NB4 (cell line): ENCODE measurements at regions not wholly inside any gene's neighbourhood (a gene's known extent, or its start where the extent isn't known, plus 50 kb on each side); places are given as distances from the start of the nearest gene placed in this dataset.
"Not testable (repeated sequence)": the region's sequence is repeated elsewhere in the genome, so short reads cannot be mapped to it uniquely, and the experiment has no call there.

Source experiments
- DNase-seq: peaks from one replicate; pipeline ENCODE4 v3.0.0; 2010; ENCODE audit warnings: low read depth
- H3K4me3 ChIP-seq: one replicate; pipeline ENCODE4 v1.5.1; 2011; ENCODE audit warnings: mild to moderate bottlenecking, low read depth, low read length, moderate library complexity

DNA sequence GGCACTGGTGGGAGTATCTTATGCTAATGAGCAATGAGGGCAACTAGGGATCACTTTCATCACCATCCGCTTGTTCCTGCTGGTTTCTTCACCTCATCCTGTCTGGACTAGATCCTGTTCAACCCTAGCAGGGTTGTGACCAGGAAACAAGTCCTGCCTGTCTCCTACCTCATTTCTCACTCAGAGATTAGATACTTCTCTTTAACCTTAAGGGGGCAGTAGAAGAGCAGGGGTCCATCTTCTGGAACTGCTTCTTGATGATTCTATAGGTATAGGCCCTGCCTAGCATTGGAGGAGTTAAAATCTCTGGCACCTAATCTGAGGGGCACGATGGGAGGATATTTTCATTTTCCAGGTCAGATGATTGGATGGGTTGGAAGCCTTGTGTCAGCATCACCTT is 415.5 kb downstream of the TGIF2LX start:
- not testable (repeated sequence) for H3K4me3 ChIP-seq

DNA sequence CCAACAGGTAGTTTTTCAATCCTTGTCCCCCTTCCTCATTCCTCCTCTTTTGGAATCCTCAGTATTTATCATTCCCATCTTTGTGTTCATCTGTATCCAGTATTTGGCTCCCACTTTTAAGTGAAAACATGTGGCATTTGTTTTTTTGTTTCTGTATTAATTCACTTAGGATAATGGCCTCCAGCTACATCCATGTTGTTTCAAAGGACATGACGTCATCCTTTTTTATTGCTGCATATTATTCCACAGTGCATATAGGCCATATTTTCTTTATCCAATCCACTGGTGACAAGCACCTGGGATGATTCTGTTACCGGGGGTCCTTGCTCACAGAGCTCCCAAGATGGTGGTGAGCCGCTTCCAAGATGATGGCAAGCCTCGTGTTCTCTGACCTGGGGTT is 447.9 kb downstream of the TGIF2LX start:
- DNase-seq, H3K4me3 ChIP-seq: not testable (repeated sequence)

More for the DNA sequence above, 415.5 kb downstream of the TGIF2LX start:
- DNase-seq, result peak; percentile 0

DNA sequence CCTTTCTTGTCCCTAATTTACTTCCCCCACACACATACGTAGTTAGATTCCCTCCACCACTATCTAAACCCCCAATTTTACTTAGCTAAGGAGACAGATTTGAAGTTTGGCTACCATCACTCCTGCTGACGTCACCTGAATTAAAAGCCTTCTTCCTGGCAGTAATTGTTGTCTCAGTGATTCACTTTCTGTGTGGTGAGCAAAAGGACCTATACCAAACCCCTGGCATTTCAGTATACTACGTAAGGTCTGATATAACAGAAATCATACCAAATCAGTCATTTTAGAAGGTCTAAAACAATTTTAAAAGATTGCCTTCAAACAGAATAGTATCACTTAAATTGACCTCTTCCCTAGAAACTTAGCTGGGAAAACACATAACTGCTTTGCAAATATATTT is 476.3 kb downstream of the TGIF2LX start:
- not testable (repeated sequence) for H3K4me3 ChIP-seq

DNA sequence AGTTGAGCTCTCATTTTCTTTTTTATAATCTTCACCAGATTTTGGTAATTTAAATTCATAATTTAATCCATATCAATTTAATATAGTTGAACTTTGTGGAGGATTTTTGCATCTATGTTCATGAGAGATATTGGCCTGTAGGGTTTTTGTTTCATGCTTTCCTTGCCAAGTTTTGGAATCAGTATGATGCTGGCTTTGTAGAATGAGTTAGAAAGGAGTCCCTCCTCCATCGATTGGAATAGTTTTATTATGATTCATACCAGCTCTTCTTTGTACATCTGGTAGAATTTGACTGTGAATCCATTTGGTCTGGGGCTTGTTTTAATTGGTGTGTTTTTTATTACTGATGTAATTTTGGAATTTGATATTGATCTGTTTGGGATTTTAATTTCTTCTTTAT is 480.5 kb downstream of the TGIF2LX start:
- DNase-seq, H3K4me3 ChIP-seq: not testable (repeated sequence)

More for the DNA sequence above, 476.3 kb downstream of the TGIF2LX start:
- not testable (repeated sequence) for DNase-seq

DNA sequence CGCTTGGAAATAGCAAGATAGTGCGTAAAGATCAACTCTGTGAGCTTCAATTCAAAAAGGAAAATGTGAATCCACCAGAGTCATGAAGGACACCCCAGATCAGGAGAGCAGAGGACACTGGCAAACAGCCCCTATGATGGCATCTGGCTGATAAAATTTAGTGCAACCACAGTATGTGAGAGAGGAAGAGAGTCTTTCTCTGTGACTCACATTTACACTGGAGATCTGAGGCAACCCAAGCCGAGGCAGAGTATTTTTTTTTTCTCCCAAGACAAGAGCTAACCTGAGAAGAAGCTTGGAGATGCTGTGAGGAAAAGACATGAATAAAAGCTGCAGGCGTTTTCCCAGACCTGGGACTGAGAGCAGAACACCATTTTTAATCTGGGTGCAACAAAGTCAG is 482.2 kb downstream of the TGIF2LX start:
- H3K4me3 ChIP-seq, DNase-seq: not testable (repeated sequence)

DNA sequence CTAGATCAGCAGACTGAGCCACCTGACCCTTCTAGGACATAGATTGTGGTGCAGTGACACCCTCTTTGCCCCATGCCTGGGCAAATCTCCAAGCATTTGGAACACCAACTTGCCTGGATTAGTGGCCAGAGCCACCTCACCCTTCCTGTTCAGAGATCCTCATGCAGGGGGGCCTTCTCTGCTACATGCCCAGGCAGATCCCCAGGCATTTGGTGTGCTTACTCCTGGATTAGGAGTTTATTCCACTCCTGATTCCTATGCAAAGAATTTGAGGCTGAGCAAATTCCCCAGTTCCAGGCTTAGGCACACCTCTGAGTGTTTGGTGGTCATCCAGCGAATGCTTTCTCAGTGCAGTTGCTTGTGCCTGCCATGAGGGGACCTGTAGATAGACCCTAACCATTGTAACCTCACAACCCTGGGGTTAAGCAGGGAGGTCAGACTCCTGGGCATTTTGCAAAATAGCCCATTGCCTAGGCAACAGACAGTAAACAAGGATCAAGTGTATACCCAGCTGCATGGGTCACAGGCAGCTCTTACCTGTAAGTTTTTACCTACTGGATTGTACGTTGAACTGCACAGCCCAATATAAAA is 483.2 kb downstream of the TGIF2LX start:
- not testable (repeated sequence) for DNase-seq, H3K4me3 ChIP-seq

DNA sequence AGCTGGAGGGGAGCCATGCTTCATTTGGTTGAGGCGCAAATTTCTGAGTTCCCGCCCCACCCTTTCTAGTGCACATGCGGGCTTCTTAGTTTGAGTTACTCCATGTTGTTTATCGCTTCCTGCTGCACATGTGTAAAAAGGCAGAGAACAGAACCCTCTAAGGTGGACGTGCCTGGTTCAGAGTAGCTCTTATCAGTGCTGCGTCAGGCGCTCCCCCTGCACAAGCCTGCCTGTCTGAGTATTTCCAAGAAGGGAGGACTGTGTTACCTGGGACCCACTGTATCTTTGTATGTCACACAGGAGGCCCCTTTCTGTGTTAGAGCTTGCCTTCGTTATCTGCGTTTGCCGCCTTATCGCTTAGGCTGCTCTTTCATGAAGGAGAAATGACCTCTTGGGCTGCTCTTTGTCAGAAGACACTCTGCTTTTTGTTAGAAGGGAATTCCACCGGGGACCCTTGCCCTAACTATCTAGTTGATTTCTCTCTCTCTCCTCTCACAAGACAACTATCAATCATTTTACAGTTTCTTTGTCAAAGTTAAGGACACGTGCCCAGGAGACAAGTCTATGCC is 532.1 kb downstream of the TGIF2LX start:
- not testable (repeated sequence) for H3K4me3 ChIP-seq, DNase-seq

DNA sequence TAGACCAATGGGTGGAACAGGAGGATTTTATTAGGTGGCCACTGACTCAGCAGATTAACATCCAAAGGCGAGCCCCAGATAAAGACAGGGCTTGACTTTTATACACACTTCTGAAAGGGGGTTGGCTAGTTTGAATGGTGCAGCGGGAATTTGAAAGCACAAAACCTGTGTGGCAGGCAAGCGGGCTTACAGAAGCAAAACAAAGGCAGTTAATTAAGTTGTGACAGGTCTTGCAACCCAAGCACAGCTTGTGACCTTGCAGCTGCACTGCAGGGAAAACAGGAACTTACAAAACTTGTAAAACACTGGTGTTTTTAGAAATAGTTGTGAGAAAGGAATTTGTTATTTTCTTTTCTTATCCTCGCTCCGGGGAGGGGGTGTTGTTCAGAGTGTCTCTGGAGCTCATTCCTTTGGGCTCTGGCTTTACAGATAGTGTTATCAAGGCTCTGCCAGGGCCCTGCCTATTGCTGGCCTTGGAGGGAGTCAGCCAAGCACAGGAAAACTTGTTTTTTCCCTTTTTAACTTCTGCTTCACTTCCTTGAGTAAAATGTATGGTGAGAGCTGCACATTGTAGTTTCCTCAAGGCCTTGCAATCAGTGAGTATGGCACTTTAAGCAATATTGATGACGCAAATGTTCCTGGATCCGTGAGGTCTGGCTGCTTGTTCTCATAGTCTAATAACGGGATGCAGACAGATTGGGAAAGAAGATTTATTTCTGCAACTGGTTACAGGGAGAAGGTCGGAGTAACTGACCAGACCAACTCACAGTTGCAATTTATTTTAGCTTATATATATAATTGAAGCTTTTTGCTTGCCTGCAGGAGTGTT is 536.6 kb downstream of the TGIF2LX start:
- DNase-seq, result peak; percentile 22
- not testable (repeated sequence) for H3K4me3 ChIP-seq

DNA sequence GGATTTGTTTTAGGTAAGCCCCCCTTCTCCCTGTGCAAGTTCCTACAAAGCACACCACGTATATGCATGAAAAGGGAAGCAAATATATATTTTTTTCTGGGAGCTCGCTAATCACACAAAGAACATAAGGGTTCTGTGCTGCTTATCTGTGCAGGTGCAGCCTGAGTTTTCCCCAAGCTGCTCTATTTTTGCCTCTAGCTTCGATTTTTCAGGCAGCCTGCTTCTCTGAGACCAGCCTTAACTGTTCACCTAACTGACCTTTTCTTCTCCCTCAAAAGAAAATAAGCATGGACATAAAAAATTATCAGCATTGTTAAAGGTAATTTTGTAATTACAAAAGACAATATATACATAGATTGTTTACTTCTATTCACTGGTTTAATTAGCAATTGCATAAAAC is 552.7 kb downstream of the TGIF2LX start:
- not testable (repeated sequence) for H3K4me3 ChIP-seq, DNase-seq

DNA sequence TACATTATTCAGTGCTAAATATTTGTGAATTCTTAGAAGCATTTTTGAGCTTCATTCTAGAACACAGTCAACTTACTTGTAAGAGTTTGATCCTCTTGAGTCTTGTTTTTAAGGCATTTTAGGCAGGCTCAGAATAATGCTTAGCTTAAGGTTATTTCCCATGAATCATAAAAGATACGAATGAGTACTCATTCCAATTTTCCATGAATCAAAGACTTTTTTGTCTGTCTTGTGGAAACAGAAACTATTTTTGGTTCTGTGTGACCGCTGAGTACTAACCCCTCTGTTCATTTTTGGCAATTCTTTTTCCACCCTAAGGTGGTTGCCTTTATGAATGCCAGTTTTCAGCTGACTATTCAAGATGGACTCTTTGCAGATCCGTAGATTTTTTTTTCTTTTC is 563.7 kb downstream of the TGIF2LX start:
- DNase-seq, H3K4me3 ChIP-seq: not testable (repeated sequence)

DNA sequence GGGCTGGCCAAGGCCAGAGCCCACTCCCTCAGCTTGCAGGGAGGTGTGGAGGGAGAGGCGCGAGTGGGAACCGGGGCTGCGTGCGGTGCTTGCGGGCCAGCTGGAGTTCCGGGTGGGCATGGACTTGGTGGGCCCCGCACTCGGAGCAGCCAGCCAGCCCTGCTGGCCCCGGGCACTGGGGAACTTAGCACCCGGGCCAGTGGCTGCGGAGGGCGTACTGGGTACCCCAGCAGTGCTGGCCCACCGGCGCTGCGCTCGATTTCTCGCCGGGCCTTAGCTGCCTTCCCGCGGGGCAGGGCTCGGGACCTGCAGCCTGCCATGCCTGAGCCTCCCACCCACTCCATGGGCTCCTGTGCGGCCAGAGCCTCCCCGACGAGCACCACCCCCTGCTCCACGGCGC is 599.6 kb downstream of the TGIF2LX start:
- not testable (repeated sequence) for DNase-seq, H3K4me3 ChIP-seq

DNA sequence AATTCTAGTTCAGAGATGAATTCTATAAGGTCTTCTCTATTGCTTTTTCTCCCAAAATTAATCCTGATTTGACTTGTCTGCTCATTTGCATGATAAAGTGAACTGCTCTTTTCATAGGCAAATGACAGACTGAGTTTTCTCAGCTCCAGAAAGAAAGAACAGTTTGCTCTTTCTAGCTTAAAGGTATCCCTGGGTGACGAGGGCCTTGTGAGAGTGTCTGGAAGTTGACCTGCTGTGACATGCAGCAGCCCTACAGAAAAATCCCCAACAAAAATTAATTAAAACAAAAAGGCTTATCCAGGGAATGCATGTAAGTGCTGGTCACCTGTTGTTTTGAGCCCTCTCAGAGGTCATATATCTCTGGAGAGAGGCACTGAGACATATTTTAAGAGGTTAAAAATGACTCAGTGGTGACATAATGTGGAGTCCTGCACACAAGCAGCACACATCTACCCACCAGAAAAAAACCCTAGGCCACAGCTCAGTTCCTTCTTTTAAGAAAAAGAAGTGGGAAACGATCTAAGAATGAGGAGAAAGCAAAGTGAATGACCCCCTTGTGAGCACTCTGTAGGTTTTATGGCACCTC is 602.8 kb downstream of the TGIF2LX start:
- DNase-seq, H3K4me3 ChIP-seq: not testable (repeated sequence)
